HCT116 (cell line): ENCODE measurements at regions not wholly inside any gene's neighbourhood (a gene's known extent, or its start where the extent isn't known, plus 50 kb on each side); places are given as distances from the start of the nearest gene placed in this dataset.

Experiments used
- ATAC-seq: fragments of 200-7000 bp; cut with Tn5 transposase; 2 replicates; pipeline ENCODE4 v1.9.1; 2020; ENCODE audit warnings: mild to moderate bottlenecking, moderate library complexity
- BruUV-seq: library from RNA; stranded (reverse); fragments of 400-500 nt; replicated peaks from 2 replicates; lab custom pipeline; 2021; lab: Mats Ljungman, UMichigan
- CTCF ChIA-PET: fragments of 300-600 bp; sonication (Branson Sonifier 250); formaldehyde crosslinking; loops from one replicate; lab custom pipeline; 2021; ENCODE audit warnings: antibody characterized with exemption; lab: Charles Lee
- POLR2A ChIA-PET: fragments of 300-600, 350-600 bp; sonication (Branson Sonifier 250); formaldehyde crosslinking; loops from one replicate; lab custom pipeline; 2021; ENCODE audit warnings: antibody characterized with exemption; lab: Charles Lee
- RAD21 ChIA-PET, 2 experiments: fragments of 300-600 bp; sonication (Branson Sonifier 250); formaldehyde crosslinking; loops; one replicate each; lab custom pipeline; 2023; ENCODE audit warnings: low total read pairs in 2 of 2; ENCODE audit not compliant: uncharacterized antibody in 2 of 2, unreplicated experiment in 2 of 2, low non-redundant PET in 1 of 2; lab: Charles Lee
- DNase-seq: peaks from one replicate; pipeline ENCODE4 v3.0.0-alpha.2; 2010; ENCODE audit warnings: low read depth, low spot score
- H2AFZ ChIP-seq: fragments of 200-600 bp; shearing (Covaris generic), sonication (generic); 2 replicates; pipeline ENCODE4 v1.6.1; 2017; ENCODE audit warnings: low read depth, mixed run types, mixed read lengths, antibody characterized with exemption, low read length; ENCODE audit not compliant: poor library complexity, severe bottlenecking
- H3K27ac ChIP-seq: 2 replicates; pipeline ENCODE4 v1.5.1; 2012; ENCODE audit warnings: low read depth, low read length
- H3K27me3 ChIP-seq: fragments of 200-600 bp; sonication (generic); 2 replicates; pipeline ENCODE4 v1.6.1; 2016; ENCODE audit warnings: mixed run types, low read length, mixed read lengths; ENCODE audit not compliant: insufficient read depth
- H3K36me3 ChIP-seq, 2 experiments: fragments of 200-500 bp in 1 of 2; fragments of 200-600 bp in 1 of 2; sonication (Bioruptor generic) in 1 of 2; sonication (generic) in 1 of 2; 2 replicates each; pipeline versions ENCODE4 v1.5.1 to v1.6.1; 2014 to 2016; ENCODE audit warnings: low read length in 2 of 2, inconsistent platforms in 1 of 2, mixed read lengths in 1 of 2, mixed run types in 1 of 2; ENCODE audit not compliant: insufficient read depth in 2 of 2, control insufficient read depth in 1 of 2
- H3K4me1 ChIP-seq, 2 experiments: fragments of 200-600 bp in 1 of 2; sonication (generic) in 1 of 2; 2 replicates each; pipeline versions ENCODE4 v1.5.1 to v1.6.1; 2012 to 2017; ENCODE audit warnings: low read length in 2 of 2, inconsistent platforms in 1 of 2, mild to moderate bottlenecking in 1 of 2, mixed read lengths in 1 of 2, mixed run types in 1 of 2, moderate library complexity in 1 of 2; ENCODE audit not compliant: insufficient read depth in 2 of 2, control insufficient read depth in 1 of 2
- H3K4me2 ChIP-seq: fragments of 200-600 bp; sonication (generic); 2 replicates; pipeline ENCODE4 v1.6.1; 2017; ENCODE audit warnings: mixed run types, low read length, mixed read lengths
- H3K4me3 ChIP-seq, 2 experiments: fragments of 200-600 bp in 1 of 2; sonication (generic) in 1 of 2; replicated peaks in 1 of 2; 2 replicates each; pipeline ENCODE4 v1.5.1; 2011 to 2016; ENCODE audit warnings: low read length in 2 of 2, control low read depth in 1 of 2, low read depth in 1 of 2, mild to moderate bottlenecking in 1 of 2, mixed read lengths in 1 of 2, mixed run types in 1 of 2
- H3K79me2 ChIP-seq: fragments of 200-600 bp; sonication (generic); 2 replicates; pipeline ENCODE4 v1.6.1; 2017; ENCODE audit warnings: mild to moderate bottlenecking, mixed run types, low read length, moderate library complexity, mixed read lengths; ENCODE audit not compliant: insufficient read depth
- H3K9ac ChIP-seq: fragments of 200-600 bp; sonication (generic); 2 replicates; pipeline ENCODE4 v1.6.1; 2016; ENCODE audit warnings: low read length, mixed read lengths
- H3K9me2 ChIP-seq: fragments of 200-600 bp; sonication (generic), shearing (Covaris generic); 2 replicates; pipeline ENCODE4 v1.6.1; 2017; ENCODE audit warnings: mixed run types, mild to moderate bottlenecking, moderate library complexity; ENCODE audit not compliant: insufficient read depth
- H3K9me3 ChIP-seq, 2 experiments: fragments of 200-500 bp in 1 of 2; fragments of 200-600 bp in 1 of 2; sonication (Bioruptor generic) in 1 of 2; sonication (generic) in 1 of 2; 2 replicates each; pipeline ENCODE4 v1.6.1; 2014 to 2017; ENCODE audit warnings: low read length in 2 of 2, mixed read lengths in 2 of 2, inconsistent platforms in 1 of 2, low read depth in 1 of 2, mild to moderate bottlenecking in 1 of 2, mixed run types in 1 of 2, moderate library complexity in 1 of 2; ENCODE audit not compliant: control insufficient read depth in 1 of 2, insufficient read depth in 1 of 2
- H4K20me1 ChIP-seq: fragments of 200-600 bp; sonication (generic), shearing (Covaris generic); 2 replicates; pipeline ENCODE4 v1.6.1; 2017; ENCODE audit warnings: mixed run types, mild to moderate bottlenecking, moderate library complexity; ENCODE audit not compliant: insufficient read depth
- ELF1 ChIP-seq: IDR thresholded peaks from 2 replicates; pipeline ENCODE4 v1.6.1; 2012; ENCODE audit warnings: low read depth, borderline replicate concordance
- EZH2 ChIP-seq: fragments of 200-600 bp; sonication (generic); IDR thresholded peaks from 2 replicates; pipeline ENCODE4 v1.6.1; 2017; ENCODE audit warnings: antibody characterized with exemption, mixed run types
- EZH2phosphoT487 ChIP-seq: fragments of 200-600 bp; IDR thresholded peaks from 2 replicates; pipeline ENCODE4 v1.6.1; 2018; ENCODE audit warnings: antibody characterized with exemption, borderline replicate concordance
- JUND ChIP-seq: IDR thresholded peaks from 2 replicates; pipeline ENCODE4 v1.6.1; 2012
- TCF7L2 ChIP-seq: IDR thresholded peaks from 2 replicates; pipeline ENCODE4 v1.7.0; 2011; ENCODE audit warnings: borderline replicate concordance, inconsistent platforms; ENCODE audit not compliant: insufficient read depth, insufficient read length; ENCODE audit errors: extremely low read depth
- ZFX ChIP-seq: fragments of 450-650 bp; IDR thresholded peaks from 2 replicates; pipeline ENCODE4 v1.6.1; 2017
- ZNF274 ChIP-seq: fragments of 200-500 bp; sonication (Bioruptor generic); IDR thresholded peaks from 2 replicates; pipeline ENCODE4 v1.6.1; 2014; ENCODE audit warnings: mild to moderate bottlenecking, low read depth, low read length, inconsistent platforms
- intact Hi-C: fragments of 100-400 bp; cut with micrococcal nuclease; formaldehyde crosslinking; loops from 2 replicates; pipeline ENCODE4 v1.10.0; 2022
- TF ChIP-seq, protein P1 (sequence below): IDR thresholded peaks from 2 replicates; pipeline ENCODE4 v1.6.1; 2012

DNA sequence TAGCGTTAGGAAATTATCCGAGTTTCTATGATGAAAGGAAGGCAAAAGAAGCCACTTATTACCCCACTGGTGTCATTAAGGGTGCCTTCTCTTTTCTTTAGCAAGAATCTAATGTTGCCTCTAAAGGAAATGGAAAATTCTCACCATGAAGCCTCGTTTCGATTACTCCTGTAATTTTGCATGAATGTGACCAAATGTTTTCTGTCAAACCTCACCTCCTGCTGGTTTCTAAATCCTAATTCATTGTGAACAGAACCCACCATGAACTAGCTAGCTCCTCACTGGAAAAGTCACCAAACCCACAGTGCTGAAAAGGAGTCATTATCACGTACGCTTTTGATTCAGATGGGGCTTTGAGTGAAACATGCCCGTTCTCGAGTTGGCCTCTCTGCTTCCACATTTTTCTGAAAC, 119.9 kb downstream of the COPS8 start:
- Histone ChIP-seq H3K27me3 (peaks cover 15% of the 10 kb centered on the region; the same call in 1 of the 2 replicates), H2AFZ (no peak overlapping the region), H3K27ac (no peak overlapping the region), H3K4me2 (no peak overlapping the region), H3K79me2 (no peaks in the 10 kb centered on the region), H3K9ac (no peak overlapping the region), H3K36me3 (no peaks in the 10 kb centered on the region), H4K20me1 (no peaks in the 10 kb centered on the region; the same call in 1 of the 2 replicates), H3K9me3 (no peaks in the 10 kb centered on the region), H3K9me2 (no peaks in the 10 kb centered on the region), H3K4me1 (peaks cover 20 to 23% of the 10 kb centered on the region in 2 experiments), H3K4me3 (no peak overlapping the region)
- ChIA-PET CTCF (no interaction called here), POLR2A (no interaction called here), RAD21 (no interaction called here)
- ATAC-seq (no peak), DNase-seq (no peak)
- TF ChIP-seq EZH2phosphoT487 (no peak), TCF7L2 (no peak), JUND (no peak), ZFX (no peak), ZNF274 (no peak), EZH2 (no peak)
- TF ChIP-seq, protein P1, sequence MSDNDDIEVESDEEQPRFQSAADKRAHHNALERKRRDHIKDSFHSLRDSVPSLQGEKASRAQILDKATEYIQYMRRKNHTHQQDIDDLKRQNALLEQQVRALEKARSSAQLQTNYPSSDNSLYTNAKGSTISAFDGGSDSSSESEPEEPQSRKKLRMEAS, result no peak
- no TSS peak for BruUV-seq
- intact Hi-C loops, result no loop called here

DNA sequence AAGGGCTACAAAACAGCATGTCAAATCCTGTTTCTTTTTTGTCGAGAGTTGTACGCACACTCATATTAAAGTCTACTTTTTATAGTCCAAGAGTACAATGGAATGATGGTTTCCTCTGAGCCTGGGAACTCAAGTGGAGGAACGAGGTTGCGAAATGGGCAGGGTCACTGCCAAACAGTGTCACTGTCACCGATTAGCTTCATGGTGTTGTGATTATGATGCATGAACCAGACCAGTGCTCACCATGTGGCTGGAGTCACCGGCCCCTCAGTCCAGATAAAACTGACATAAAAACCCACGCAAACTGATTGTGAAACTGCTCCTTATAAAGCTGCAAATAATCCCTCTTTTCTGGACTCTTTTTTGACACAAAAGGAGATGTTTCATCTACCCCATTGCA, 122.0 kb downstream of the COPS8 start:
- no peaks in the 10 kb centered on the region for H3K36me3 ChIP-seq
- no peak overlapping the region for H3K9ac ChIP-seq
- H3K9me3 ChIP-seq, result peaks cover 0 to 7% of the 10 kb centered on the region in 2 experiments; a peak in 1 of 4 replicates
- H3K4me1 ChIP-seq, result peaks cover 6 to 7% of the 10 kb centered on the region in 2 experiments
- TF ChIP-seq ZNF274 (no peak), ELF1 (no peak)
- no peak overlapping the region for H2AFZ ChIP-seq
- no peak overlapping the region for H3K27ac ChIP-seq
- DNase-seq (no peak), ATAC-seq (no peak)
- H3K9me2 ChIP-seq, result no peaks in the 10 kb centered on the region
- ChIA-PET CTCF (no interaction called here), POLR2A (no interaction called here), RAD21 (no interaction called here)
- BruUV-seq, result no TSS peak
- H3K27me3 ChIP-seq, result peaks cover 19% of the 10 kb centered on the region; the same call in 1 of the 2 replicates
- no peak overlapping the region for H3K4me2 ChIP-seq
- no peaks in the 10 kb centered on the region; the same call in 1 of the 2 replicates for H4K20me1 ChIP-seq
- H3K79me2 ChIP-seq, result no peaks in the 10 kb centered on the region
- intact Hi-C loops, result no loop called here
- no peak overlapping the region for H3K4me3 ChIP-seq
